ENCODE measurements at regions not wholly inside any gene's neighbourhood (a gene's known extent, or its start where the extent isn't known, plus 50 kb on each side); places are given as distances from the start of the nearest gene placed in this dataset.
"Not testable (repeated sequence)": the region's sequence is repeated elsewhere in the genome, so short reads cannot be mapped to it uniquely, and the experiment has no call there.

DNA sequence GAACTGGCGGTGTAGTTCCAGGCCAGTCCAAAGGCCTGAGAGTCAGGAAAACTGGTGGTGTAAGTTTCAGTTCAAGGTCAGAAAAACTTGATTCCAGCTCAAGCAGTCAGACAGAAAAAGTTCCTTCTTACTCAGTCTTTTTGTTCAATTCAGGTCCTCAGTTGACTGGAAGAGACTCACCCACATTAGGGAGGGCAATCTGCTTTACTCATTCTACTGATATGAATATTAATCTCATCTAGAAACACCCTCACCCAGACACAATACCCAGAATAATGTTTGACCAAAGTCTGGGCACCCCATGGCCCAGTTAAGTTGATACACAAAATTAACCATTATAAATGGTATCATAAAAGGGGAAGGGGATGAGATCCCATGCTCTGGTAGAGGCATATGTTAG is 50.1 kb upstream of the LTA4H start:
- no peak for DNase-seq

DNA sequence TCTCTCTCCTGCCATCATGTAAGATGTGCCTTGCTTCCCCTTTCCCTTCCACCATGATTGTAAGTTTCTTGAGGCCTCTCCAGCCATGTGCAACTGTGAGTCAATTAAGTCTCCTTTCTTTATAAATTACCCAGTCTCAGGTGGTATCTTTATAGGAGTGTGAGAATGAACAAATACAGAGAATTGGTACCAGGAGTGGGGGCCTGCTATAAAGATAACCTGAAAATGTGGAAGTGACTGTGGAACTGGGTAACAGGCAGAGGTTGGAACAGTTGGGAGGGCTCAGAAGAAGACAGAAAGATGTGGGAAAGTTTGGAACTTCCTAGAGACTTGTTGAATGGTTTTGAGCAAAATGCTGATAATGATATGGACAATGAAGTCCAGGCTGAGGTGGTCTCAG is 50.8 kb upstream of the LTA4H start:
- not testable (repeated sequence) for DNase-seq

DNA sequence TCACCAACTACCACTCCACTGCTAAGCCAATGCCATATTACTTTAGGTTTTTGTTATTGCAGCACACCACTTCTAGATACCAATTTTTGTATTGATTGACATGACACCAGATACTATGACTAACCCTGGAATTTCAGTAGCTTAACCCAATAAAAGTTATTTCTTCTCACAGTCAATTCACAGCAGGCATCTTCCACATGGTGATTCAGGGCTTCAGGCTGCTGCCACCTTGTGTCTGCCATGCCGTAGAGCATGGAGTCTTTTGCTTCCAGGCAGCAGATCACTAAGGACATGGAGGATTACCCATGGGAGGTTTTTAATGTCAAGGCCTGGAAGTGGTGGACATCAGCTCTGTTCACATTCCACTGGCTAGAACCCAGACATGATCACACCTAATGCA is 56.4 kb upstream of the LTA4H start:
- no peak for DNase-seq

DNA sequence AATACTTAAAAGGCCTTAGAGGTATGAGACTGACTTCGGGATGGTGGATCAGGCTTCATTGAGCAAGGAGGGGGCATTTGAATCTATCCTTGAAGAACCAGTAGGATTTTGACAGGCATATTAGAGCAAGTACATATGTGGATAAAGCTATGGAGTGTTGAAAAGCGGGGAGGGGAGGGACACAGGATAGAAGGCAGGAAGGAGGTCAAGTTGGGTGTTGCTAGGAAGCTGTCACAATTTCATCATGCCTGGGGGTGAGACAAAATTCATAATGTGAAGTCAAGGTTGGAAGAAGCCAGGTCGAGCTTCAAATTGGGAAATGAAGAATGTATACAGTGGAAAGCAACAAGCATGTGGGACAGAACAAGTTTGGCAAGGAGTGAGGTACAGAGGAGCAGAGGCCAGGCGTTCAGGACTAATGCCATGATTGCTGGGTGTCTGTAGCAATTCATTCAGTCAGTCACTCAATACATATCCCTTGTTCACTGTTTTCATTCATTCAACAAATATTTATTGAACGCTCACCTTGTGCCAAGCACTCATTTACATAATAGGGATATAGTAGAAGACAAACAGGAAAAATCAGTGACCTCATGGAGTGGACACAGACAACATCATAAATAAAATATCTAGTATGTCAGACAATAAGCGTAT is 58.3 kb upstream of the LTA4H start:
- DNase-seq = no peak

DNA sequence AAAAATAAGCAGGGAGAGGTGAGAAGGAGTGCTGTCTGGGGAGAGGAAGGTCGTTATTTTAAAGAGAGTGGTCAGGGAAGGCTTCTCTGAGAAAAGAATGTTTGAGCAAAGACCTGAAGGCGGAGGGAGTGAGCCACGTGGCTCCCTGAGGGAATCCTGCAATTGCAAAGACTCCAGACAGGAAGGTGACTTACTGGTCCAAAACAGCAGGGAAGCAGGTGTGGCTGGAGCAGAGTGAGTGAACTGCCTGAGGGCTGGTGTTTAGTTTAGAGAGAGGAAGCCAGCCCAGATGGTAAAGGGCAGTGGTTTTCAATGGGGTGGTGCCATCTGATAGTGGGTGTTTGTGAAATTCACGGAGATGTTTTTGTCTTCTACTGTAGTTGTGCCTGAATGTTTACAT is 58.8 kb upstream of the LTA4H start:
- DNase-seq = no peak

DNA sequence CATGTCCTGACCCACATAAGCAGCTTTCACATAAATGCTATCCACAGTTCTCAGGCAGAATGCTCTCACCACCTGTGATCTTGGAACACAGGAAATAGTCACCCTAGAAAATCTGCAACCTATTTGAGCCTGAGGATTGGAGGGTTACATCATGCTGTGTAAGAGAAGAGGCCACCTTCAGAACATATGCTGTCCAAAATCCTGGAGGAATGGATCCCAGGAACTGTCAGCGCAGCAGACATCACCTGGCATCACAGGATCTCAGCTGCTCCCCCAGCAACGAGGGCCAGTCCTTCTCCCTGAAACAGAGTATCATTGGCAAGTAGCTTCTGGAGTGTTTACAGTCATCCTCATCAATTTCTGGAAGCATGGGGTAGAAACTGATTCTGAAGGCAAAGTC is 63.2 kb upstream of the LTA4H start:
- DNase-seq = no peak

DNA sequence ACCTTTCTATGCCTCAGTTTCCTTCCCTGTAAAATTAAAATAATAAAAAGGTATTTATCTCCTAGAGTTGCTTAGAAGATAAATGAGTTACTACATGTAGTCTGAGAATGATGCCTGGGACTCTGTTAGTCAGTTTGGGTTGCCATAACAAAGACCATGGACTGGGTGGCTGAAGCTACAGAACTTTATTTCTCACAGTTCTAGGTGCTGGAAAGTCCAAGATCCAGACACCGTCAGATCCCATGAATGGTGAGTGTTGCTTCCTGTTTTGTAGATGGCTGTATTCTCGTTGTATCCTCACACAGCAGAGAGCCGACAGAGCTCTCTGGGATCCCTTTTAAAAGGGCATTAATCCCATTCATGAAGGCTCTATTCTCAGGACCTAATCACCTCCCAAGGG is 64.0 kb upstream of the LTA4H start:
- no peak for DNase-seq

DNA sequence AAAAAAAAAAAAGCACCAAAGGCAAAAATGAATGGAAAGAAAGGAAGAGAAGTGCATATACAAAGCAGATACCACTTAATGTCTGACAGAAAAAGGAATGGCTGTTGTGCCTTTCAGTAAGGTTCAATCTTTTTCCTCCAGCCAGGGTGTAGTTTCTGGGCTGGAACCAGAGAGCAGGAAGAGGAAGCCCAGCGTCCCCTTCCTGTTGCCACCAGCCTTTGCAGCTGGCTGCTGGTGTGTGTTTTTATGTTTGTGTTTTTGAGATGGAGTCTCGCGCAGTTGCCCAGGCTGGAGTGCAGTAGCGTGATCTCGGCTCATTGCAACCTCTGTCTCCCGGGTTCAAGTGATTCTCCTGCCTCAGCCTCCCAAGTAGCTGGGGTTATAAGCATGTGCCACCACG is 64.6 kb upstream of the LTA4H start:
- DNase-seq = no peak

DNA sequence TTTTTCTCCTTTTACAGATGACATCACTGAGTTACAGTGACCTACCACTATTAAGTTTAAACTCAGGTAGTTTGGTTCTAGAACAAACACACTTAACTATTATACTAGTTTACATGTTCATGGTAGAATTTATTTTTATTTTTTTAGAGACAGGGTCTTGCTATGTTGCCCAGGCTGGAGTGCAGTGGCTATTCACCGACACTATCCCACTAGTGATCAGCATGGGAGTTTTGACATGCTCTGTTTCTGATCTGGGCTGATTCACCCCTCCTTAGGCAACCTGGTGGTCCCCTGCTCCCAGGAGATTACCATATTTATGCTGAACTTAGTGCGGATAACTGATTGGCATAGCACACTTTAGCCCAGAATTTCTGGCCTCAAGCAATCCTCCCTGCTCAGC is 66.4 kb upstream of the LTA4H start:
- no peak for DNase-seq

DNA sequence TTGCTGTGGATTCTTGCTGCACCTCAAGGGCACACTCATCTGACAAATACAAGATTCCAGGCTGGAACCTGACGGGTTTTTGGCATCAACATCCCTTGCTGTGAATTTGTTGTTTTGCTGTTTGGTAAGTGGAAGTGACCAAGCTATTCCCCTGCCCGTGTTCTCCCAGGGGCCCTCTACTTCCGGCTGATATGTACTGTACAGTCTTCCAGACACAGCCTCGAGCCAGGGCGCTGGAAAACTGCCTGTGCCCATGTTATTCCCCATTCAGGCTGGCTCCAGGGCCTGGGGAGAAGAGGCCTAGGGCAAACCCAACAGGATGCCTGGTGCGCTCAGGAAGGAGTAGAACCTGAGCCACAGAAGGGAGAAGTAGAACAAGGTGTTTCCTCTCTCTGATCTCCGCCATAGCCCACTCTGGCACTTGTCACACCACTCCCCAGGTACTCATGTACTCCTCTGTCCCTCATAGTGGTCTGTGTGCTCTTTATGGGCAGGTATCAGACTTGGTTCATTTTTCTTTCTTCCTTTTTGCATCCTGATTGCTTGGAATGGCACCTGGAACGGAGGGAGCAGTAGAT is 67.8 kb upstream of the LTA4H start:
- DNase-seq = no peak

DNA sequence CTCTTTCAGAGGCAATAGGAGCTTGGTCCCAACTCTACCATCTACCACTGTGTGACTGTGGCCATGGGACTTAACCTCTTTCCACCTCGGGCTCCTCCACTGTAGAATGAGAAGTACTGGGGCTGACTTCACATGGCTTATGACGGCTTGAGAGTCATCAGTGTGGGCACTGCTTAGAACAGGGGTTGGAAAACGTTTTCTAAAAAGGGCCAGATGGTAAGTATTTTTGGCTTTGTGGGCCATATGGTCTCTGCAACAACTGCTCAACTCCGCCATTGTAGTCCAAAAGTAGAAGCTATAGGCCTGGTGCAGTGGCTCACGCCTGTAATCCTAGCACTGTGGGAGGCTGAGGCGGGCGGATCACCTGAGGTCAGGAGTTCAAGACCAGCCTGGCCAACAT is 69.2 kb upstream of the LTA4H start:
- no peak for DNase-seq

DNA sequence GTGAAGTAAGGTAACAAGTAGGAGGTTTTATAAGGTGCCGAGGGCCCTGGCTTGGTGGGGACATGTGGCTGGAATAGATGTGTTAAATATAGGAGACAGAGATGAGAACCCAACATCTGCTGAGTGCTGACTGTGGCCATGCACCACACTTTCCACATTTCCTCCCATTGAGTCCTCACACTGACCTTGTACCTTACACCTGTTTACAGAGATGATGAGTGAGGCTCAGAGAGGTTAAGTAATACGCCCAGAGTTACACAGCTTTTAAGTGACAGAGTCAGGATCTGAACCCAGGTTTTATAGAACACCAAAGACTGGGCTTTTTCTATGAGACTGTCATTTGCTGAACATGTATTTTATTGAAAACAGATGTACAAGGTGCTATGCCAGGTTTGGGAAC is 70.8 kb upstream of the LTA4H start:
- DNase-seq = no peak

DNA sequence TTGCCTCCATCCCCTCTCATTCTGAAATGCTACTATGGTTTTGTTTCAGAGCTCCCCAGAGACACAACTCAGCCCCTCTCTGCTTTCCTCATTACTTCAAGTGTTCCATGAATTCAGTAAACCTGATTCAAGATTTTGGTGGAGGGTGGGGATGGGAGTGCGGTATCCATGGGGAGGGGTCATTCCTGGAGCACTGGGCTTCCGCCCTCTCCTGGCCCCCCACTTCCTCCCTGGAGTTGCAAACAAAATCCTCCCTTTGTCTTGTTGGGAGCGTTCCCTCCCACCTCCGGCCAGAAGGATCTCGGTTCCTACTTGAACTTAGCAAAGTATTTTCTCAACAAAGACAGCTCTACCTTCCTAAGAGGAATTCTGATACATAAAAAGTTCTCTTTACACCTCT is 71.8 kb upstream of the LTA4H start:
- no peak for DNase-seq

DNA sequence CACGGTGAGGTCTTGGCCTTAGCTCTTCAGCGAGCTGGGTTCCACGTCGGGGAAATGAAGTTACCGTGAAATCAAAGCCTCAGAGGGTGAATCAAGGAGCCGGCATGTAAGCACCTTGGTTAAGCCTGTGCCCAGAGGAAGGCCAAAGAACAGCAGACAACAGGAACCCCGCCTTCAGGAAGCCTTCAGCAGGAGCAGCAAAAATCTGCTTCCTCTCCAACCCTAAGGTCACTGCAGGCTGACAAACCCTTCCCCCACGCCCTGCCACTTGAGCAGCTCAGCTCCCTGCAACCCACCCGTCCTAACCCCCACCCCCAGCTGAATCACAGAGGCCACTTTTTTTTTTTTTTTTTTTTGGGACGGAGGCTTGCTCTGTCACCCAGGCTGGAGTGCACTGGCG is 72.9 kb upstream of the LTA4H start:
- no peak for DNase-seq

DNA sequence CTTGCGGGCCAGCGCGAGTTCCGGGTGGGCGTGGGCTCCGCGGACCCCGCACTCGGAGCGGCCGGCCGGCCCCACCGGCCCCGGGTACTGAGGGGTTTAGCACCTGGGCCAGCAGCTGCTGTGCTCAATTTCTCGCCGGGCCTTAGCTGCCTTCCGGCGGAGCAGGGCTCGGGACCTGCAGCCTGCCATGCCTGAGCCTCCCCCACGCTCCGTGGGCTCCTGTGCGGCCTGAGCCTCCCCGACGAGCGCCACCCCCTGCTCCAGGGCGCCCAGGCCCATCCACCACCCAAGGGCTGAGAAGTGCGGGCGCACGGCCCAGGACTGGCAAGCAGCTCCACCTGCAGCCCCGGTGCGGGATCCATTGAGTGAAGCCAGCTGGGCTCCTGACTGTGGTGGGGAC is 73.6 kb upstream of the LTA4H start:
- not testable (repeated sequence) for DNase-seq

DNA sequence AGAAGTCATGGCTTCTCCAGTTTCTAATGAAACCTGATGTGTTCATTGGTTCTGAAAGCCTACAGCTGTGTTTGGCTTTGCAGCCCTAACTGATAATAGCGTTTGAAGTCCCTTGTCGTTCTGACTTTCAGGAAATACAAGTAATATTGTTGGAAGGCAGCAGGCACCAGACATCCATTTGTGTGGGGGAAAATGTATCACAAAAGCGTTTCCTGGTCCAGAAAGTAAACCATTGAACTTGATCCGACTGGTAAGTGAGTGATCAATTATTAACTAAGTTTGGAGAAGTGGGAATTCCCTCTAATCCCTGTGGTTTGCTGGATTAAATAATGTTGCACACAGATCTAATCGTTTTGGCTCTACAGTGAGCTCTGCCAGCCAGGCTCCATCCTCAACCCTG is 77.3 kb upstream of the LTA4H start:
- DNase-seq = no peak

DNA sequence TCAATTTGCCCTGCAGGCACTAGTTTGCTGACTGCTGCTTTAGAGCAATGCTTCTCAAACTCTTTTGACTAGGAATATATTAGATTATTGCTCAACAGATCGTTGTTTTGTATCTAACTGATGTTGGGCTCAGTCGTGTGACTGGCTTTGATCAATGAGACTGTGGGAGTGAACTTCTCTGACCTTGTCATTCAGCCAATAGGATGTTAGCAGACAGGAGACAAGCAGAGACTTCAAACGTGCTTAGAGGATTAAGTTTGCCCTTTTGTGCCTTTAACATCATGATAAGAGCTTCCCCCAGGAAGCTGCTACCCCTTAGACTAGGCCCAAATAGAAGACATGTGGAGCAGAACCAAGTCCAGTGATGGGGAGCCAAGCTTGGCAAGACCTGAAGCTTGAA is 76.7 kb upstream of the ELK3 start:
- no peak for DNase-seq

DNA sequence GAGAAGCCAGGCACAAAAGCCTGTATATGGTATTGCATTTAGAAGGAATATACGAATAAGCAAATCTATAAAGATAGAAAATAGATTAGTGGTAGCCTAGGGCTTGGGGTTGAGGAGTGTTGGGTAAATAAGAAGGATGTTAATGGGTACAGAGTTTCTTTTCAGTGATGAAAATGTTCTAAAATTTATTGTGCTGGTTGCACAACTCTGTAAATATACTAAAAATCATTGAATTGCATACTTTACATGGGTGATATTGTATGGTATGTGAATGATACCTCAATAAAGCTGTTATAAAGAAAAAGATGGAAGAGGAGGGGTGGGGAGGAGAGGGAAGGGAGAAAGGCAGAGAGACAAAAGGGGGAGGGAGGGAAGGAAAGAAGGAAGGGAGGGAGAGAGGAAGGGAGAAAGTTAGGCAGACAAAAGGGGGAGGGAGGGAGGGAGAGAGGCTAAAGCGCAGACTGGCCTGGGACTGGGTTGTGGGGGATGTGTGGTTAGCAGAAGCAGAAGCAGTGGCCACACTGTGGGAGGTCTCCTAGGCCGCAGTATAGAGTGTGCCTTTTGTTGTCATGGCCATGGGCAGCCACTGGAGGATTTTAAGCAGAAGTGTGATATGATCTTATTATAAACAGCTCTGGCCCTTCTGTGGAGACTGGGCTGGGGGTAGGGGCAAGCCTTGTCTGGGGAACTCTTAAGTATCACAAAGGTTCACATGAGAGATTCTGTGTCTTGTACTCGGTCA is 73.6 kb upstream of the ELK3 start:
- no peak for DNase-seq

DNA sequence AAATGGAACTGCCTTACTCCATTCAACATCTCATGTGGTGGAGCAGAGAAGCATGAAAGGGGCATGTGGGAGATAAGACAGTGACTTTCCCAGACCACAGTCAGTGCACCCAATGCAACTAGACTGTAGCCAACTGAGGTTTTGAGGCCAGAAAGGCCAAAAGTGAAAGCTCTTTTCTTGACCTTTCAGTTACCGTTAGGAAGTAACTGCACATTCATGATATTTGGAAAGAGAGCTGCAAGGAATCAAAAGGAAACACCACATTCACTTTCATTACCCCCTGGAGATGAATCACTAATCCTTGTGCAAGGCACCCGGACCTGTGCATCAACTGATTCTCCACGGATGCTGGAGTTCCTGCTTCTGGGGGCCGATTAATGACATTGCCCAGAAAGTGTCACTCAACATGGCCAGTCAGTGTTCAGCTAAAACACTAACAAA is 72.9 kb upstream of the ELK3 start:
- no peak for DNase-seq

DNA sequence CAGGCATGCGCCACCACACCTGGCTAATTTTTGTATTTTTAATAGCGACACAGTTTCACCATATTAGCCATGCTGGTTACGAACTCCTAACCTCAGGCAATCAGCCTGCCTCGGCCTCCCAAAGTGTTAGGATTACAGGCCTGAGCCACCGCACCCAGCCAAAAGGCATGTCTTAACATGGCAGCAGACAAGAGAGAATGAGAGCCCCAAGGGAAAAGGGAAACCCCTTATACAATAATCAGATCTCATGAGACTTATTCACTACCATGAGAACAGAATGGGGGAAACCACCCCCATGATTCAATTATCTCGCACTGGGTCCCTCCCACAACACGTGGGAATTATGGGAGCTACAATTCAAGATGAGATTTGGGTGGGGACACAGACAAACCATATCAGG is 65.9 kb upstream of the ELK3 start:
- not testable (repeated sequence) for DNase-seq

DNA sequence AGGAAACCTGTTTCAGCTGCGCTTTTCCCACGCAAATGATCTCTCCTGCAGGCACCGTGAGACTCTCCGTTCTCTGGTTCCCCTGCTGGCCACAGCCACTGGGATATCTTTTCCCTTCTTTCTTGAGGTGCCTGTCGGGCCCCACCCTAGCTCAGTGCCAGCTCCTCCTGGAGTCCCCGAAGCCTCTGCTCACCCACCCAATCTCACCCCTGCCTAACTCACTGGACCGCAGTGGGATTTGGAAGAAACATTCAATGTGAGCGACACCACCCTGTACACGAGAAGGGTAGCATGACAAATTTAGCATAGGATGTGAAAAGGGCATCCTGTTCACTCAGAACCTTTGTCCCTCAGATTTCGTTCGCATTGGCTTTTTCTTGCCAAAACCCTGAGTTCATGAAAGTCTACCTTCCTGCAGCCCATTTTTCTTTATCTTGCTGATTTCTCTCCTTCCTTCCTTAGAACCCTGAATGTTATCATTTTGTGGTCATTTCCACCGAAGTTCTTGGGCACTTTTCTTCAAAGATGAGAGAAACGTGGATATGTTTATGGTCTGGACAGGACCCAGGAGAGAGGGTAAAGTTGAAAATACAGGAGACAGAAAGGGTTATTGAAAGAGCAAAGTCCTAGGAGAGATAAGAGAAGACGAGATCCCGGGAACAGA is 63.6 kb upstream of the ELK3 start:
- DNase-seq = no peak

DNA sequence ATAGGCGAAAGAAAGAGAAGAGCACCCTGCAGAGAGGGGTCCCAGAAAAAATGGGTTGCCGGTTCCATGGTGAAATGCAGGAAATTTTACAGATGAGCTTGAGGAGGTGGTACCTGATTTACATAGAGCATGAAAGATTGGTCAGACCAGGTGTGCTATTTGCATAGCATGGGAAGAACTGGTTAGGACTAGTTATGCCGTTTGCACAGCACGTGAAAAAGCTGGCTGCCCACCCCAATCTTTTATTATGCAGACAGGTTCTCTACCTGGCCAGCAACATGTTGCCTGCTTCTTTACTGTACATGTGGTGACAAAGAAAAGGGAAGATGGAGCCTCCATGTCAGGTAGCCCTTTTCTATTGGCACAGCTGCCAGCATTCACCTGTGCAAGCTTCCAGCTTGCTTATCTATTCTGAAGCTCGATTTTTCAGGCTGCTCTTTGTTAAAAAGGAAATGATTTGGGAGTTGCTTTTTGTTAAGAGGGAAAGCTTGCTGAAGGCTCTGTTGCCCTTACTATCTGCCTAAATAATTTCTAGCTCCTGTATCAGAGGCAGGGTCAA is 62.9 kb upstream of the ELK3 start:
- DNase-seq = no peak

DNA sequence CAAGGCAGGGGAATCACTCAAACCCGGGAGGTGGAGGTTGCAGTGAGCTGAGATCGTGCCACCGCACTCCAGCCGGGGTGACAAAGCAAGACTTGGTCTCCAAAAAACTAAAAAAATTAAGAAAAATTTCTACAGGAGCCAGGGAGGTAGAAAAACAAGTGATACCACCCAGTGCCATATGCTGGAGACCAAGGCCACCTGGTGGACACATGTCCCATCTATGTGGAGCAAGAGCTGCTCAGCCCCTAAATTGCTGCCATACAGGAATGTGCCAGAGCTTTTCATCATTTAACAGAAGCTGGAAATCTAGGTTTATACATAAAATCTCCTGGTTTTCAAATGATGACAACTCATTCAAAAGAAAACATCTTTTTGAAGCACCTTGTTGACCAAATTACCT is 61.4 kb upstream of the ELK3 start:
- no peak for DNase-seq

DNA sequence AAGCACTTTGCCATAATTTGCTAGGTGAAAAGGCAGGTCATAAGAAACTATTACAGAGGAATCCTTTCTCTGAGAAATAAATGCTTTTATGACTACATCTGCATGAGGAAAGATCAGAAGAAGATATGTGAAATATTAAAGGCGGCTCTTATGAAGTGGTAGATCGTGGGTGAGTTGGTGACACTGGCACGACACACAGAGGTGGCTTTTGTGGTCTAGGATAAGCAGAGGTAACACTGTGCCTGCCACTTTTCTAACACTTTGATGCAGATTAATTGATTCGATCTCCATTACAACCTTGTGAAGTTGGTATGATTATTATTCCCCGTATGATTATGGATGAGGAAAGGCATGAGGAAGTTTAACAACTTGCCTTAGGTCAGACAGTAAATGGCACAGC is 60.0 kb upstream of the ELK3 start:
- DNase-seq = no peak

All from amniotic stem cell (primary cell).